K562 (cell line): ENCODE measurements at regions not wholly inside any gene's neighbourhood (a gene's known extent, or its start where the extent isn't known, plus 50 kb on each side); places are given as distances from the start of the nearest gene placed in this dataset.

Experiments used
- ATAC-seq: fragments of 200-7000 bp; cut with Tn5 transposase; 3 replicates; pipeline ENCODE4 v1.9.1; 2020; ENCODE audit warnings: moderate library complexity
- BruUV-seq: library from RNA; stranded (reverse); fragments of 400-500 nt; replicated peaks from 2 replicates; lab custom pipeline; 2021; lab: Mats Ljungman, UMichigan
- CTCF ChIA-PET: fragments of 300-600 bp; formaldehyde crosslinking; extraction: SDS; loops from one replicate; lab custom pipeline; 2021; ENCODE audit warnings: low intra/inter-chr PET ratio; lab: Yijun Ruan, JAX
- POLR2A ChIA-PET: fragments of 300-600, 350-650 bp; sonication (Branson Sonifier 250); formaldehyde crosslinking; extraction: SDS; loops from one replicate; lab custom pipeline; 2021; ENCODE audit warnings: antibody characterized with exemption, inconsistent platforms; lab: Yijun Ruan, JAX
- DNase-seq, 4 experiments: peaks; one replicate each; pipeline versions ENCODE4 v3.0.0 to v3.0.0-alpha.2; 2011 to 2018; ENCODE audit warnings: low spot score in 3 of 4, mixed read lengths in 3 of 4; ENCODE audit errors: extremely low read depth in 1 of 4
- FAIRE-seq: peaks from 2 replicates; lab custom pipeline; 2011; peaks lifted over from hg19 to GRCh38; lab: Jason Lieb, UNC
- H2AFZ ChIP-seq: 2 replicates; pipeline ENCODE4 v1.6.0; 2011; ENCODE audit warnings: low read depth, low read length, control low read depth, inconsistent platforms
- H3K27ac ChIP-seq: fragments of 200-600 bp; 3 replicates; pipeline ENCODE4 v1.8.0; 2011; ENCODE audit warnings: low read depth, mild to moderate bottlenecking, control low read depth, inconsistent platforms, low read length, moderate library complexity, mixed read lengths; ENCODE audit errors: extremely low read depth
- H3K27me3 ChIP-seq, 2 experiments: fragments of 300-600 bp in 1 of 2; 2 replicates in 1 of 2; 3 replicates in 1 of 2; pipeline versions ENCODE4 v1.6.0 to v1.8.0; 2011; ENCODE audit warnings: inconsistent platforms in 2 of 2, low read length in 2 of 2, mild to moderate bottlenecking in 1 of 2, mixed read lengths in 1 of 2, moderate library complexity in 1 of 2; ENCODE audit not compliant: control insufficient read depth in 2 of 2, insufficient read depth in 2 of 2
- H3K36me3 ChIP-seq: fragments of 300-600 bp; 3 replicates; pipeline ENCODE4 v1.8.0; 2011; ENCODE audit warnings: mild to moderate bottlenecking, low read length, inconsistent platforms; ENCODE audit not compliant: control insufficient read depth, insufficient read depth
- H3K4me1 ChIP-seq, 2 experiments: fragments of 200-600 bp in 1 of 2; replicated peaks in 1 of 2; 2 replicates in 1 of 2; 3 replicates in 1 of 2; pipeline versions ENCODE4 v1.5.1 to v1.8.0; 2011; ENCODE audit warnings: inconsistent platforms in 2 of 2, low read length in 2 of 2, mild to moderate bottlenecking in 1 of 2, mixed read lengths in 1 of 2, moderate library complexity in 1 of 2; ENCODE audit not compliant: control insufficient read depth in 2 of 2, insufficient read depth in 2 of 2
- H3K4me2 ChIP-seq: 2 replicates; pipeline ENCODE4 v1.6.1; 2011; ENCODE audit warnings: low read length, control low read depth, inconsistent platforms, mixed read lengths; ENCODE audit not compliant: insufficient read depth
- H3K4me3 ChIP-seq: fragments of 200-600 bp; sonication (generic), shearing (Covaris generic); 2 replicates; pipeline ENCODE4 v1.5.1; 2016; ENCODE audit warnings: control low read depth, inconsistent platforms
- H3K79me2 ChIP-seq: fragments of 200-600 bp; 3 replicates; pipeline ENCODE4 v1.8.0; 2011; ENCODE audit warnings: low read length, inconsistent platforms; ENCODE audit not compliant: control insufficient read depth, insufficient read depth
- H3K9ac ChIP-seq, 2 experiments: 2 replicates each; pipeline versions ENCODE4 v1.6.0 to v1.6.1; 2011; ENCODE audit warnings: low read depth in 2 of 2, low read length in 2 of 2, control low read depth in 1 of 2, inconsistent platforms in 1 of 2, mild to moderate bottlenecking in 1 of 2, mixed read lengths in 1 of 2; ENCODE audit not compliant: insufficient read depth in 1 of 2
- H3K9me1 ChIP-seq: one replicate; pipeline ENCODE4 v1.6.0; 2011; ENCODE audit warnings: inconsistent platforms, mild to moderate bottlenecking, low read length, moderate library complexity; ENCODE audit not compliant: control insufficient read depth, insufficient read depth
- H3K9me3 ChIP-seq: replicated peaks from 2 replicates; pipeline ENCODE4 v1.5.1; 2011; ENCODE audit warnings: low read depth, low read length, inconsistent platforms; ENCODE audit not compliant: control insufficient read depth, insufficient read depth
- H4K20me1 ChIP-seq: replicated peaks from 2 replicates; pipeline ENCODE4 v1.6.1; 2011; ENCODE audit warnings: low read length, inconsistent platforms, mixed read lengths; ENCODE audit not compliant: control insufficient read depth, insufficient read depth
- CBX1 ChIP-seq: sonication (generic); IDR thresholded peaks from 2 replicates; pipeline ENCODE4 v1.6.1; 2016; ENCODE audit warnings: antibody characterized with exemption, low read depth, mild to moderate bottlenecking
- FOXK2 ChIP-seq, 2 experiments: fragments of 450-650 bp; IDR thresholded peaks in 1 of 2; conservative IDR thresholded peaks in 1 of 2; 2 replicates each; pipeline ENCODE4 v1.6.1; 2016; ENCODE audit warnings: low read depth in 2 of 2, mild to moderate bottlenecking in 1 of 2
- MAX ChIP-seq: sonication (generic); formaldehyde crosslinking; IDR thresholded peaks from 2 replicates; pipeline ENCODE4 v1.9.0; 2022; ENCODE audit warnings: mild to moderate bottlenecking, missing genetic modification reagents
- PBX2 ChIP-seq, 2 experiments: IDR thresholded peaks in 1 of 2; conservative IDR thresholded peaks in 1 of 2; 2 replicates each; pipeline ENCODE4 v1.6.1; 2016; ENCODE audit warnings: low read depth in 2 of 2, mild to moderate bottlenecking in 1 of 2, missing compliant biosample characterization in 1 of 2, missing genetic modification characterization in 1 of 2, moderate library complexity in 1 of 2
- USF2 ChIP-seq: sonication (generic); formaldehyde crosslinking; IDR thresholded peaks from 2 replicates; pipeline ENCODE4 v1.5.0; 2020; ENCODE audit warnings: missing genetic modification reagents
- ZSCAN32 ChIP-seq: fragments of 450-650 bp; formaldehyde crosslinking; IDR thresholded peaks from 2 replicates; pipeline ENCODE4 v1.4.0; 2020; ENCODE audit warnings: mild to moderate bottlenecking, moderate library complexity
- WGBS: fragments of 100-300 bp; shearing (Covaris generic); methylation state at CpG from one replicate; pipeline ENCODE4 v1.1.6; 2016; ENCODE audit warnings: low coverage, mixed read lengths; ENCODE audit not compliant: insufficient coverage; ENCODE audit errors: missing lambda C conversion rate; 5-methylcytosine and 5-hydroxymethylcytosine counted together
- in situ Hi-C: fragments of 300-500 bp; cut with MboI; formaldehyde crosslinking; loops from 4 replicates; pipeline ENCODE4 v1.15.0; 2018; ENCODE audit warnings: inconsistent platforms, mixed read lengths
- intact Hi-C: fragments of 100-400 bp; cut with micrococcal nuclease; formaldehyde crosslinking; loops from 2 replicates; pipeline ENCODE4 v1.14.2; 2022

- FAIRE-seq (no peak), DNase-seq (no peak), ATAC-seq (no peak)
- TF ChIP-seq FOXK2 (conservative IDR thresholded peaks at IDR 0.05 in 1 of 2, IDR thresholded peaks at IDR 0.05 in 1 of 2; ENCODE audit: low read depth in 2 of 2), result no peak
- no peak for TF ChIP-seq ZSCAN32 (CRISPR knock-in tag)
- no peak for TF ChIP-seq USF2 (CRISPR knock-in tag)
- TF ChIP-seq MAX (CRISPR knock-in tag), result no peak
- no peak for TF ChIP-seq CBX1
- TF ChIP-seq PBX2 (CRISPR knock-in tag; IDR thresholded peaks at IDR 0.05; ENCODE audit: low read depth), result no peak
- TF ChIP-seq PBX2 (tag; conservative IDR thresholded peaks at IDR 0.05; ENCODE audit: low read depth), result no peak
- H3K4me3 ChIP-seq, result no peak overlapping the region
- no peaks in the 10 kb centered on the region for H3K79me2 ChIP-seq
- H3K27me3 ChIP-seq, result no peaks in the 10 kb centered on the region
- no peak overlapping the region for H3K27ac ChIP-seq
- 0% methylated on average over 2 of the region's 2 CpGs for WGBS
- H4K20me1 ChIP-seq, result no peaks in the 10 kb centered on the region
- H3K4me1 ChIP-seq, result no peaks in the 10 kb centered on the region
- no peaks in the 10 kb centered on the region for H3K9me3 ChIP-seq
- no peaks in the 10 kb centered on the region for H3K9me1 ChIP-seq
- BruUV-seq, result no TSS peak
- H3K9ac ChIP-seq, result no peak overlapping the region
- H2AFZ ChIP-seq, result no peak overlapping the region
- H3K36me3 ChIP-seq, result no peaks in the 10 kb centered on the region
- no peak overlapping the region for H3K4me2 ChIP-seq
- ChIA-PET CTCF (no interaction called here), POLR2A (no interaction called here)
- in situ Hi-C loops, result no loop called here
- intact Hi-C loops, result no loop called here
These were observed 220.4 kb upstream of the CFAP20DC start for GRCh38 chr3:59270209-59270608.
